Colonic mucosa (tissue), 4 donors: ENCODE measurements at regions not wholly inside any gene's neighbourhood (a gene's known extent, or its start where the extent isn't known, plus 50 kb on each side); places are given as distances from the start of the nearest gene placed in this dataset.

ENCODE experiments used
- DNase-seq: peaks from one replicate; pipeline ENCODE4 v3.0.0-alpha.2; 2020
- H3K27ac ChIP-seq: fragments of 200-600 bp; one replicate; pipeline ENCODE4 v1.8.0; 2021
- H3K27me3 ChIP-seq: fragments of 200-600 bp; one replicate; pipeline ENCODE4 v1.8.0; 2021
- H3K36me3 ChIP-seq: fragments of 200-600 bp; one replicate; pipeline ENCODE4 v1.8.0; 2021
- H3K4me1 ChIP-seq: fragments of 200-600 bp; one replicate; pipeline ENCODE4 v1.8.0; 2021; ENCODE audit warnings: mild to moderate bottlenecking
- H3K4me3 ChIP-seq: fragments of 200-600 bp; one replicate; pipeline ENCODE4 v1.8.0; 2021
- H3K9ac ChIP-seq, 2 donors: one replicate each; pipeline ENCODE4 v1.7.0; 2013; ENCODE audit warnings: control low read depth in 2 of 2, low read depth in 2 of 2, low read length in 2 of 2
- H3K9me3 ChIP-seq: fragments of 200-600 bp; one replicate; pipeline ENCODE4 v1.8.0; 2021
- CTCF ChIP-seq: fragments of 200-600 bp; IDR thresholded peaks from one replicate; pipeline ENCODE4 v1.8.0; 2022; ENCODE audit warnings: antibody characterized with exemption, mild to moderate bottlenecking
- intact Hi-C: fragments of 100-400 bp; cut with DNase I; formaldehyde crosslinking; loops from one replicate; pipeline ENCODE4 v1.14.1; 2022
- donor health status: healthy.
- donor health status: DM: no; HTN: no; CAD: no.
- donor health status: DM: no; HTN: no; CAD: no.

- no peaks in the 10 kb centered on the region for H3K4me1 ChIP-seq
- H3K27ac ChIP-seq, result no peak overlapping the region
- H3K36me3 ChIP-seq, result no peaks in the 10 kb centered on the region
- no peak for DNase-seq
- intact Hi-C loops, result no loop called here
- H3K4me3 ChIP-seq, result no peak overlapping the region
- H3K27me3 ChIP-seq, result no peaks in the 10 kb centered on the region
- H3K9ac ChIP-seq, result no peak overlapping the region
- TF ChIP-seq CTCF, result no peak
- no peaks in the 10 kb centered on the region for H3K9me3 ChIP-seq
These were observed 1387.6 kb downstream of the STIM2 start for GRCh38 chr4:28248269-28248668.

GRCh38 chr4:28250646-28251045 lies 1390.0 kb downstream of the STIM2 start:
- no peak for DNase-seq
- TF ChIP-seq CTCF, result no peak
- intact Hi-C loops, result no loop called here
- no peaks in the 10 kb centered on the region for H3K36me3 ChIP-seq
- H3K9ac ChIP-seq, result no peak overlapping the region
- H3K9me3 ChIP-seq, result no peaks in the 10 kb centered on the region
- no peak overlapping the region for H3K4me3 ChIP-seq
- H3K4me1 ChIP-seq, result no peaks in the 10 kb centered on the region
- H3K27ac ChIP-seq, result no peak overlapping the region
- no peaks in the 10 kb centered on the region for H3K27me3 ChIP-seq

GRCh38 chr4:28251831-28252230 lies 1391.2 kb downstream of the STIM2 start:
- Histone ChIP-seq H3K27ac (no peak overlapping the region), H3K4me3 (no peak overlapping the region), H3K36me3 (no peaks in the 10 kb centered on the region), H3K9me3 (no peaks in the 10 kb centered on the region), H3K9ac (no peak overlapping the region), H3K27me3 (no peaks in the 10 kb centered on the region), H3K4me1 (no peaks in the 10 kb centered on the region)
- DNase-seq, result no peak
- TF ChIP-seq CTCF, result no peak
- intact Hi-C loops, result no loop called here

GRCh38 chr4:28254003-28254402 lies 1393.4 kb downstream of the STIM2 start:
- no peak for TF ChIP-seq CTCF
- intact Hi-C loops, result no loop called here
- DNase-seq, result no peak
- H3K4me1 ChIP-seq, result no peaks in the 10 kb centered on the region
- H3K27me3 ChIP-seq, result no peaks in the 10 kb centered on the region
- no peak overlapping the region for H3K27ac ChIP-seq
- no peaks in the 10 kb centered on the region for H3K9me3 ChIP-seq
- H3K9ac ChIP-seq, result no peak overlapping the region
- no peaks in the 10 kb centered on the region for H3K36me3 ChIP-seq
- H3K4me3 ChIP-seq, result no peak overlapping the region

- intact Hi-C loops, result no loop called here
These were observed 1395.7 kb downstream of the STIM2 start for GRCh38 chr4:28256295-28256694.

More at GRCh38 chr4:28256295-28256694, 1395.7 kb downstream of the STIM2 start:
- H3K9ac ChIP-seq, result no peak overlapping the region
- no peak overlapping the region for H3K27ac ChIP-seq
- no peaks in the 10 kb centered on the region for H3K36me3 ChIP-seq
- TF ChIP-seq CTCF, result no peak
- no peaks in the 10 kb centered on the region for H3K4me1 ChIP-seq
- no peaks in the 10 kb centered on the region for H3K27me3 ChIP-seq
- DNase-seq, result no peak
- no peaks in the 10 kb centered on the region for H3K9me3 ChIP-seq
- H3K4me3 ChIP-seq, result no peak overlapping the region
